HEK293 (cell line): ENCODE measurements at regions not wholly inside any gene's neighbourhood (a gene's known extent, or its start where the extent isn't known, plus 50 kb on each side); places are given as distances from the start of the nearest gene placed in this dataset.

ENCODE experiments used
- CTCF ChIP-seq: fragments of 450-650 bp; formaldehyde crosslinking; IDR thresholded peaks from 2 replicates; pipeline ENCODE4 v1.5.1; 2016; ENCODE audit warnings: missing biosample characterization, missing genetic modification characterization
- ELK4 ChIP-seq: IDR thresholded peaks from 2 replicates; pipeline ENCODE4 v1.6.1; 2011; ENCODE audit warnings: mild to moderate bottlenecking, low read depth, low read length, borderline replicate concordance
- IKZF3 ChIP-seq: fragments of 450-650 bp; IDR thresholded peaks from 2 replicates; pipeline ENCODE4 v1.5.0; 2018; ENCODE audit warnings: missing biosample characterization, mild to moderate bottlenecking, missing genetic modification characterization, moderate library complexity
- PRDM10 ChIP-seq: fragments of 450-650 bp; formaldehyde crosslinking; IDR thresholded peaks from 2 replicates; pipeline ENCODE4 v1.5.1; 2016; ENCODE audit warnings: missing biosample characterization, missing genetic modification characterization
- ZBTB17 ChIP-seq: fragments of 450-650 bp; formaldehyde crosslinking; IDR thresholded peaks from 2 replicates; pipeline ENCODE4 v1.5.1; 2016; ENCODE audit warnings: missing biosample characterization, missing genetic modification characterization
- ZBTB21 ChIP-seq: fragments of 450-650 bp; formaldehyde crosslinking; IDR thresholded peaks from 2 replicates; pipeline ENCODE4 v1.5.1; 2017; ENCODE audit warnings: missing biosample characterization, missing genetic modification characterization
- ZBTB44 ChIP-seq: fragments of 450-650 bp; IDR thresholded peaks from 2 replicates; pipeline ENCODE4 v1.5.1; 2018; ENCODE audit warnings: missing biosample characterization, mild to moderate bottlenecking, missing genetic modification characterization
- ZNF274 ChIP-seq, 2 experiments: fragments of 200-500 bp in 1 of 2; fragments of 450-650 bp in 1 of 2; sonication (Bioruptor generic) in 1 of 2; formaldehyde crosslinking in 1 of 2; IDR thresholded peaks; 2 replicates each; pipeline versions ENCODE4 v1.5.1 to v1.6.1; 2014 to 2016; ENCODE audit warnings: borderline replicate concordance in 1 of 2, inconsistent platforms in 1 of 2, low read length in 1 of 2, missing biosample characterization in 1 of 2, missing genetic modification characterization in 1 of 2
- ZNF488 ChIP-seq: fragments of 450-650 bp; formaldehyde crosslinking; IDR thresholded peaks from 2 replicates; pipeline ENCODE4 v1.5.1; 2016; ENCODE audit warnings: missing biosample characterization, missing genetic modification characterization
- ZNF510 ChIP-seq: fragments of 450-650 bp; formaldehyde crosslinking; IDR thresholded peaks from 2 replicates; pipeline ENCODE4 v1.5.1; 2018; ENCODE audit warnings: mild to moderate bottlenecking, missing genetic modification characterization, missing biosample characterization; ENCODE audit not compliant: insufficient replicate concordance
- ZNF521 ChIP-seq: fragments of 450-650 bp; formaldehyde crosslinking; IDR thresholded peaks from 2 replicates; pipeline ENCODE4 v1.5.1; 2017; ENCODE audit warnings: missing biosample characterization, mild to moderate bottlenecking, missing genetic modification characterization
- ZNF670 ChIP-seq: fragments of 450-650 bp; formaldehyde crosslinking; IDR thresholded peaks from 2 replicates; pipeline ENCODE4 v1.5.1; 2016; ENCODE audit warnings: missing biosample characterization, missing genetic modification characterization, low read depth
- ZNF830 ChIP-seq: fragments of 450-650 bp; IDR thresholded peaks from 2 replicates; pipeline ENCODE4 v1.5.0; 2018; ENCODE audit warnings: missing biosample characterization, missing genetic modification characterization, low read depth, mild to moderate bottlenecking, moderate library complexity

- TF ChIP-seq ZNF670 (no peak), IKZF3 (no peak), CTCF (tag by site-specific recombination) (no peak), PRDM10 (tag by site-specific recombination) (no peak), ZNF510 (tag by site-specific recombination) (no peak), ZNF521 (no peak), ZBTB17 (tag by site-specific recombination) (no peak), ZBTB44 (tag by site-specific recombination) (no peak), ZBTB21 (tag by site-specific recombination) (no peak), ZNF488 (no peak), ZNF274 (IDR thresholded peaks at IDR 0.05; ENCODE audit: low read length) (no peak), ZNF274 (tag by site-specific recombination; IDR thresholded peaks at IDR 0.05; ENCODE audit: borderline replicate concordance) (no peak), ZNF830 (tag by site-specific recombination) (no peak), ELK4 (no peak)
These were observed 117.7 kb downstream of the GAS1 start for GRCh38 chr9:86829496-86830046.
